ENCODE measurements at regions not wholly inside any gene's neighbourhood (a gene's known extent, or its start where the extent isn't known, plus 50 kb on each side); places are given as distances from the start of the nearest gene placed in this dataset.

GRCh38 chr12:16919551-16919950 is 313.6 kb upstream of the LMO3 start:
- TF ChIP-seq POLR2A (IDR thresholded peaks at IDR 0.05) (no peak), CTCF (IDR thresholded peaks at IDR 0.05) (no peak)
